ENCODE measurements at regions not wholly inside any gene's neighbourhood (a gene's known extent, or its start where the extent isn't known, plus 50 kb on each side); places are given as distances from the start of the nearest gene placed in this dataset.
"Not testable (repeated sequence)": the region's sequence is repeated elsewhere in the genome, so short reads cannot be mapped to it uniquely, and the experiment has no call there.

DNA sequence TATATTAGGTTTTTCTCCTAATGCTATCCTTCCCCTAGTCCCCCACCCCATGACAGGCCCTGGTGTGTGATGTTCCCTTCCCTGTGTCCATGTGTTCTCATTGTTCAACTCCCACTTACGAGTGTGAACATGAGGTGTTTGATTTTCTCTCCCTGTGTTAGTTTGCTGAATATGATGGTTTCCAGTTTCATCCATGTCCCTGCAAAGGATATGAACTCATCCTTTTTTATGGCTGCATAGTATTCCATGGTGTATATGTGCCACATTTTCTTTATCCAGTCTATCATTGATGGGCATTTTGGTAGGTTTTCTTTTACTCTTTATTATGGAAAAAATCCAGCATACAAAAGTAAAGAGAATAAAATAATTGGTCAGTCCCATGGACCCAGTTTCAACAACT, 126.1 kb downstream of the PHETA1 start:
- 36% methylated on average over 1 of the region's 1 CpG for WGBS (ENCODE audit: insufficient coverage, insufficient replicate concordance, low lambda C conversion rate, missing lambda C conversion rate)
- H2AFZ ChIP-seq (ENCODE audit: control insufficient read depth, low read depth, low read length); H3K27ac ChIP-seq (ENCODE audit: control insufficient read depth, insufficient read depth); DNase-seq (ENCODE audit: low read depth, low spot score); intact Hi-C loops (cut with micrococcal nuclease; ENCODE audit: unreplicated experiment); H4K20me1 ChIP-seq (ENCODE audit: control insufficient read depth, insufficient read depth); BruUV-seq (replicated peaks); H3K79me2 ChIP-seq (ENCODE audit: control insufficient read depth, insufficient read depth, low read length); H3K27me3 ChIP-seq (replicated peaks in 1 of 2; ENCODE audit: control insufficient read depth in 2 of 2, insufficient read depth in 2 of 2, low read length in 1 of 2); H3K4me2 ChIP-seq (ENCODE audit: control insufficient read depth, insufficient read depth); H3K36me3 ChIP-seq (ENCODE audit: control insufficient read depth in 2 of 2, insufficient read depth in 2 of 2, low read length in 1 of 2); H3K9ac ChIP-seq (ENCODE audit: control insufficient read depth, insufficient read depth, low read length); H3K4me3 ChIP-seq; H3K4me1 ChIP-seq (ENCODE audit: control insufficient read depth, insufficient read depth, low read length); POLR2A ChIA-PET; FAIRE-seq; RAD21 ChIA-PET (ENCODE audit: unreplicated experiment); H3K9me3 ChIP-seq (replicated peaks; ENCODE audit: control insufficient read depth, insufficient read depth, low read length); CTCF ChIA-PET; SMC1A ChIA-PET (ENCODE audit: uncharacterized antibody, unreplicated experiment); ATAC-seq; in situ Hi-C loops (cut with MboI): not testable (repeated sequence)

DNA sequence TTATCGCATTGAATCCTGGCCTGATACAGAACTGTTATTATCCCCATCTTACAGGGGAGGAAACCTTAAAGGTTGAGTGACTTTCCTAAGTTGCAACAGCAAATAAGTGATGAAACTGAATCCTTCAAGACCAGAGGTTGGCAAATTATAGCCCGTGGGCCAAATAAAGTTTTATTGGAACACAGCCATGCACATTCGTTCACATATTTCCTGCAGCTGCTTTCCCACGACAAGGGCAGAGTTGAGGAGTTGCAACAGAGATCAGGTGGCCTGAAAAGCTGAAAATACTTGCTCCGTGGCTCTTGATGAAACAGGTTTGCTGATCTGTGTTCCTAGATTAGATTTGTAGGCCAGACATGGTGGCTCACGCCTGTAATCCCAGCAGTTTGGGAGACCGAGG, 126.7 kb downstream of the PHETA1 start:
- intact Hi-C loops (cut with micrococcal nuclease; ENCODE audit: unreplicated experiment) = no loop called here
- DNase-seq (ENCODE audit: low read depth, low spot score) (no peak), ATAC-seq (no peak), FAIRE-seq (no peak)
- ChIA-PET RAD21 (ENCODE audit: unreplicated experiment) (no interaction called here), CTCF (no interaction called here), SMC1A (ENCODE audit: uncharacterized antibody, unreplicated experiment) (no interaction called here), POLR2A (no interaction called here)
- Histone ChIP-seq H2AFZ (ENCODE audit: control insufficient read depth, low read depth, low read length) (no peak overlapping the region), H3K4me1 (ENCODE audit: control insufficient read depth, insufficient read depth, low read length) (no peaks in the 10 kb centered on the region), H3K9ac (ENCODE audit: control insufficient read depth, insufficient read depth, low read length) (no peak overlapping the region), H3K27ac (ENCODE audit: control insufficient read depth, insufficient read depth) (no peak overlapping the region), H4K20me1 (ENCODE audit: control insufficient read depth, insufficient read depth) (no peaks in the 10 kb centered on the region), H3K79me2 (ENCODE audit: control insufficient read depth, insufficient read depth, low read length) (no peaks in the 10 kb centered on the region), H3K36me3 (ENCODE audit: control insufficient read depth in 2 of 2, insufficient read depth in 2 of 2, low read length in 1 of 2) (no peaks in the 10 kb centered on the region), H3K4me2 (ENCODE audit: control insufficient read depth, insufficient read depth) (no peak overlapping the region), H3K27me3 (replicated peaks in 1 of 2; ENCODE audit: control insufficient read depth in 2 of 2, insufficient read depth in 2 of 2, low read length in 1 of 2) (peaks cover 0 to 2% of the 10 kb centered on the region in 2 experiments; a peak in 2 of 4 replicates), H3K4me3 (no peak overlapping the region), H3K9me3 (replicated peaks; ENCODE audit: control insufficient read depth, insufficient read depth, low read length) (no peaks in the 10 kb centered on the region; the same call in 2 of the 3 replicates)
- BruUV-seq (replicated peaks) = no TSS peak
- WGBS (ENCODE audit: insufficient coverage, insufficient replicate concordance, low lambda C conversion rate, missing lambda C conversion rate) = 57% methylated on average over 7 of the region's 7 CpGs
- in situ Hi-C loops (cut with MboI) = no loop called here
- TF ChIP-seq, protein P1, sequence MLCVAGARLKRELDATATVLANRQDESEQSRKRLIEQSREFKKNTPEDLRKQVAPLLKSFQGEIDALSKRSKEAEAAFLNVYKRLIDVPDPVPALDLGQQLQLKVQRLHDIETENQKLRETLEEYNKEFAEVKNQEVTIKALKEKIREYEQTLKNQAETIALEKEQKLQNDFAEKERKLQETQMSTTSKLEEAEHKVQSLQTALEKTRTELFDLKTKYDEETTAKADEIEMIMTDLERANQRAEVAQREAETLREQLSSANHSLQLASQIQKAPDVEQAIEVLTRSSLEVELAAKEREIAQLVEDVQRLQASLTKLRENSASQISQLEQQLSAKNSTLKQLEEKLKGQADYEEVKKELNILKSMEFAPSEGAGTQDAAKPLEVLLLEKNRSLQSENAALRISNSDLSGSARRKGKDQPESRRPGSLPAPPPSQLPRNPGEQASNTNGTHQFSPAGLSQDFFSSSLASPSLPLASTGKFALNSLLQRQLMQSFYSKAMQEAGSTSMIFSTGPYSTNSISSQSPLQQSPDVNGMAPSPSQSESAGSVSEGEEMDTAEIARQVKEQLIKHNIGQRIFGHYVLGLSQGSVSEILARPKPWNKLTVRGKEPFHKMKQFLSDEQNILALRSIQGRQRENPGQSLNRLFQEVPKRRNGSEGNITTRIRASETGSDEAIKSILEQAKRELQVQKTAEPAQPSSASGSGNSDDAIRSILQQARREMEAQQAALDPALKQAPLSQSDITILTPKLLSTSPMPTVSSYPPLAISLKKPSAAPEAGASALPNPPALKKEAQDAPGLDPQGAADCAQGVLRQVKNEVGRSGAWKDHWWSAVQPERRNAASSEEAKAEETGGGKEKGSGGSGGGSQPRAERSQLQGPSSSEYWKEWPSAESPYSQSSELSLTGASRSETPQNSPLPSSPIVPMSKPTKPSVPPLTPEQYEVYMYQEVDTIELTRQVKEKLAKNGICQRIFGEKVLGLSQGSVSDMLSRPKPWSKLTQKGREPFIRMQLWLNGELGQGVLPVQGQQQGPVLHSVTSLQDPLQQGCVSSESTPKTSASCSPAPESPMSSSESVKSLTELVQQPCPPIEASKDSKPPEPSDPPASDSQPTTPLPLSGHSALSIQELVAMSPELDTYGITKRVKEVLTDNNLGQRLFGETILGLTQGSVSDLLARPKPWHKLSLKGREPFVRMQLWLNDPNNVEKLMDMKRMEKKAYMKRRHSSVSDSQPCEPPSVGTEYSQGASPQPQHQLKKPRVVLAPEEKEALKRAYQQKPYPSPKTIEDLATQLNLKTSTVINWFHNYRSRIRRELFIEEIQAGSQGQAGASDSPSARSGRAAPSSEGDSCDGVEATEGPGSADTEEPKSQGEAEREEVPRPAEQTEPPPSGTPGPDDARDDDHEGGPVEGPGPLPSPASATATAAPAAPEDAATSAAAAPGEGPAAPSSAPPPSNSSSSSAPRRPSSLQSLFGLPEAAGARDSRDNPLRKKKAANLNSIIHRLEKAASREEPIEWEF (IDR thresholded peaks at IDR 0.05; ENCODE audit: insufficient replicate concordance, low read depth, low read length) = no peak
- TF ChIP-seq, protein P2, sequence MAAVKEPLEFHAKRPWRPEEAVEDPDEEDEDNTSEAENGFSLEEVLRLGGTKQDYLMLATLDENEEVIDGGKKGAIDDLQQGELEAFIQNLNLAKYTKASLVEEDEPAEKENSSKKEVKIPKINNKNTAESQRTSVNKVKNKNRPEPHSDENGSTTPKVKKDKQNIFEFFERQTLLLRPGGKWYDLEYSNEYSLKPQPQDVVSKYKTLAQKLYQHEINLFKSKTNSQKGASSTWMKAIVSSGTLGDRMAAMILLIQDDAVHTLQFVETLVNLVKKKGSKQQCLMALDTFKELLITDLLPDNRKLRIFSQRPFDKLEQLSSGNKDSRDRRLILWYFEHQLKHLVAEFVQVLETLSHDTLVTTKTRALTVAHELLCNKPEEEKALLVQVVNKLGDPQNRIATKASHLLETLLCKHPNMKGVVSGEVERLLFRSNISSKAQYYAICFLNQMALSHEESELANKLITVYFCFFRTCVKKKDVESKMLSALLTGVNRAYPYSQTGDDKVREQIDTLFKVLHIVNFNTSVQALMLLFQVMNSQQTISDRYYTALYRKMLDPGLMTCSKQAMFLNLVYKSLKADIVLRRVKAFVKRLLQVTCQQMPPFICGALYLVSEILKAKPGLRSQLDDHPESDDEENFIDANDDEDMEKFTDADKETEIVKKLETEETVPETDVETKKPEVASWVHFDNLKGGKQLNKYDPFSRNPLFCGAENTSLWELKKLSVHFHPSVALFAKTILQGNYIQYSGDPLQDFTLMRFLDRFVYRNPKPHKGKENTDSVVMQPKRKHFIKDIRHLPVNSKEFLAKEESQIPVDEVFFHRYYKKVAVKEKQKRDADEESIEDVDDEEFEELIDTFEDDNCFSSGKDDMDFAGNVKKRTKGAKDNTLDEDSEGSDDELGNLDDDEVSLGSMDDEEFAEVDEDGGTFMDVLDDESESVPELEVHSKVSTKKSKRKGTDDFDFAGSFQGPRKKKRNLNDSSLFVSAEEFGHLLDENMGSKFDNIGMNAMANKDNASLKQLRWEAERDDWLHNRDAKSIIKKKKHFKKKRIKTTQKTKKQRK (IDR thresholded peaks at IDR 0.05; ENCODE audit: low read depth, low read length) = no peak
- no peak for TF ChIP-seq HCFC1 (IDR thresholded peaks at IDR 0.05; ENCODE audit: low read length)
- TF ChIP-seq STAT1 (conservative IDR thresholded peaks at IDR 0.05) = no peak
- TF ChIP-seq JUNB (IDR thresholded peaks at IDR 0.05) = no peak
- no peak for TF ChIP-seq YY1 (IDR thresholded peaks at IDR 0.05; ENCODE audit: low read depth, low read length)
- no peak for TF ChIP-seq RBBP5 (conservative IDR thresholded peaks at IDR 0.05)
